AG04449 (cell line): ENCODE measurements at regions not wholly inside any gene's neighbourhood (a gene's known extent, or its start where the extent isn't known, plus 50 kb on each side); places are given as distances from the start of the nearest gene placed in this dataset.

Experiments used
- CTCF ChIA-PET: fragments of 350-600 bp; formaldehyde crosslinking; extraction: SDS; loops from one replicate; lab custom pipeline; 2021; ENCODE audit warnings: antibody characterized with exemption; lab: Yijun Ruan, JAX
- POLR2A ChIA-PET: fragments of 400-600, 350-600 bp; formaldehyde crosslinking; extraction: SDS; loops from one replicate; lab custom pipeline; 2020; ENCODE audit warnings: antibody characterized with exemption, inconsistent platforms; lab: Yijun Ruan, JAX
- DNase-seq: peaks from one replicate; pipeline ENCODE4 v3.0.0-alpha.2; 2010; ENCODE audit warnings: low read depth, low spot score
- H3K4me3 ChIP-seq: 2 replicates; pipeline ENCODE4 v1.5.1; 2011; ENCODE audit warnings: low read depth, mild to moderate bottlenecking, control low read depth, low read length
- TF ChIP-seq, protein P1 (sequence below): IDR thresholded peaks from one replicate; pipeline ENCODE4 v1.5.1; 2011; ENCODE audit warnings: mild to moderate bottlenecking, moderate library complexity, low read length, control low read depth, inconsistent platforms; ENCODE audit not compliant: insufficient read depth; ENCODE audit errors: missing control alignments

DNA sequence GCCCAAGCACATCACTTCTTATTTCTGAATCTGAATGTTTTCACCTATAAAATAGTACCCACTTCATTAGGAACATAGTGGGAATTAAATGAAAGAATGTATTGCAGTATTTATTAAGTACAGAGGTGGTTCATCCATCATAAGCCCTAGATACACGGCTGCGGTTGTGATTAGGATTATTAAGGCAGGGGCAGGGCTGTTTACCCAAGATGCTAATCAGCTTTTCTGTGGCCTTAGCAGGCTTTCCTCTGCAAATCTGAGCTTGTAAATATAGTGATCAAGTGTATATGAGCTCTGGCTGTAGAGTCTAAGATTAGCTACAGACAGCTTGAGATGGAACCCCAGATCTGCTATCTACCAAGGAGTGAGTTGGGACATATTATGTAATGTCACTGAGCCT lies 124.1 kb upstream of the ADRA1B start:
- no peak overlapping the region for H3K4me3 ChIP-seq
- POLR2A ChIA-PET: no interaction called here
- TF ChIP-seq, protein P1, sequence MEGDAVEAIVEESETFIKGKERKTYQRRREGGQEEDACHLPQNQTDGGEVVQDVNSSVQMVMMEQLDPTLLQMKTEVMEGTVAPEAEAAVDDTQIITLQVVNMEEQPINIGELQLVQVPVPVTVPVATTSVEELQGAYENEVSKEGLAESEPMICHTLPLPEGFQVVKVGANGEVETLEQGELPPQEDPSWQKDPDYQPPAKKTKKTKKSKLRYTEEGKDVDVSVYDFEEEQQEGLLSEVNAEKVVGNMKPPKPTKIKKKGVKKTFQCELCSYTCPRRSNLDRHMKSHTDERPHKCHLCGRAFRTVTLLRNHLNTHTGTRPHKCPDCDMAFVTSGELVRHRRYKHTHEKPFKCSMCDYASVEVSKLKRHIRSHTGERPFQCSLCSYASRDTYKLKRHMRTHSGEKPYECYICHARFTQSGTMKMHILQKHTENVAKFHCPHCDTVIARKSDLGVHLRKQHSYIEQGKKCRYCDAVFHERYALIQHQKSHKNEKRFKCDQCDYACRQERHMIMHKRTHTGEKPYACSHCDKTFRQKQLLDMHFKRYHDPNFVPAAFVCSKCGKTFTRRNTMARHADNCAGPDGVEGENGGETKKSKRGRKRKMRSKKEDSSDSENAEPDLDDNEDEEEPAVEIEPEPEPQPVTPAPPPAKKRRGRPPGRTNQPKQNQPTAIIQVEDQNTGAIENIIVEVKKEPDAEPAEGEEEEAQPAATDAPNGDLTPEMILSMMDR: no peak
- CTCF ChIA-PET: interaction anchor here (1.3 to 2.1 kb wide), 2 partner anchors 10 to 12 kb away, joined by 3 to 5 read pairs; no protein-coding TSS in a partner anchor
- no peak for DNase-seq

DNA sequence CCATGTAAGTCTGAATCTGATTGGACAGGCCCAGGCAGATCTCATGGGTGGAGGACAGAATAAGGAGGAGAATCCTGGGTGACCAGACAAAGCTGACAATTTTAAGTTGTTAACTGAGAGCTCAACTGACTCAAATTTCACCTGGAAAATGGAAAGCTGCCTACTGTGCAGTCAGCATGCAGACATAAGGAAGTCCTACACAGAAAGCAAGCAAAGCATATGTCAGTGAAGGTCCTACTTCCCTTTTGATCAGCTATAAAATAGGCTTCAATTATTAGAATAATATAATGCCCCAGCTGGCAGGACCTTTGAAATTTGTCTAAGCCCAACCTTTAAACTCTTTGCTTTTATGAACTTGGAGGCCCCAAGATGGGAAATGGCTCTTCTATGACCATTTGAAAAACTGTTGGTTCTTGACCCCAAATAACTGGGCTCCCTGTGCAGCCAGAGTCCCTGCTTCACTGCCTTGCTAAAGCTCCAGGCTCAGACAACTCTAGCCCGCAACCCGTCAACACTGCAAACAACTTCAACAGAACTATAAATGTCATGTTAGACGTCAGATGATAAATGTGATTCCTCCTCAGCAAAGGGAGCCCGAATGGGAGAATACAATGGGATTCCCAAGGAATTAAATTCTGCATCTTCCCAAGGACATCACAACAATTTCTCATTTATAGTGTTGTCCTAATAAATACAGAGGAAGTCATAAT lies 118.9 kb upstream of the ADRA1B start:
- TF ChIP-seq, protein P1: no peak
- CTCF ChIA-PET: no interaction called here
- POLR2A ChIA-PET: no interaction called here
- DNase-seq: no peak
- no peak overlapping the region for H3K4me3 ChIP-seq

DNA sequence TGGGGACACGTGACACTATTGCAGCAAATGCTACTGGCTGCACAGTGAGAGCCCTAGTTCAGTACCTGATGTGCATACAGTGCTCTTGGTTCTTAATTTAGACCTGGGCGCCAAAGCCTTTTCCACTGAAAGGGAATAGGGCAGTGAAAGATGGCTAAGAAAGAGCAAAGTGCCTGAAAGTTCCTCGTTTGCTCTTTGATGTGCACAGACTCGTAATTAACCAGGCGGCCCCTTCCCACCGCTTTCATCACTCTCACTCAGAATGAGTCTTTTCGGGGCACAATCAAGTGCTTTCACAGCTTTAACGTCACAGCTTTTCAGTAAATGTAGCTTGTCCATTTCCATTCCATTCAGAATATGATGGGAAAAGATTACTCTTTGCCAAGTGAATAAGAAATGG lies 116.6 kb upstream of the ADRA1B start:
- TF ChIP-seq, protein P1: no peak
- H3K4me3 ChIP-seq: no peak overlapping the region
- CTCF ChIA-PET: no interaction called here
- POLR2A ChIA-PET: no interaction called here
- DNase-seq: no peak

DNA sequence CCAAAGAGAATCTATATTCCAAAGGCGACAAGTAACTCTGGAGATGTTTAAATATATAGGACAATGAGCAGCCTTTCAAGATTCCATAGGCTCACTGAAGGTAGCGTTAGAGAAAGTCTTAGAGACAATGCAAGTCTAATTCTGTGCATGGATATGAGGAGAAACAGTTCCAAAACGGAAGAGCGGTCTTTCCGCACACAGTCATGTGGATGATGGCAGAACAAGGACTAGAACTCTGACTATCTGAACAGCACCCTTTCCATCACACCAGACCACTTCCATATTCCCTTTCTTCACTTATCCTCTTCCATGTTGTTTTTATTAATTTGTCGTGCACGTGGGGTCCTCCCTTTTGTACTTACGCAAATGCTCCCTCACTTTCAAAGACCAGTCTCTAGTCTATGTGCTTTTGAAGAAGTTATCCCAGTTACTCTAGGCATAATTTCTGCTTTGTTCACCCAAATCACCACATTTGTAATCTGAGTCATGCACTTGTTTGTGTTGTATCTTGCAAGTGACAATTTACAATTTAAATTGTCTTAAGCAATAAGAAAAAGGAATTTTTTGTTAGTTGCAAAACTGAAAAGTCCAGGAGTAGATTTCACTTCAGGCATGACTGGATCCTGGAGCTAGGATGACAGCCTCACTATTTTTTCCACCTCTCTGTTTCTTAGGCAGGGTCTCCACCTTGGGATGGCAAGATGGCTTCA lies 116.0 kb upstream of the ADRA1B start:
- POLR2A ChIA-PET: no interaction called here
- CTCF ChIA-PET: no interaction called here

DNA sequence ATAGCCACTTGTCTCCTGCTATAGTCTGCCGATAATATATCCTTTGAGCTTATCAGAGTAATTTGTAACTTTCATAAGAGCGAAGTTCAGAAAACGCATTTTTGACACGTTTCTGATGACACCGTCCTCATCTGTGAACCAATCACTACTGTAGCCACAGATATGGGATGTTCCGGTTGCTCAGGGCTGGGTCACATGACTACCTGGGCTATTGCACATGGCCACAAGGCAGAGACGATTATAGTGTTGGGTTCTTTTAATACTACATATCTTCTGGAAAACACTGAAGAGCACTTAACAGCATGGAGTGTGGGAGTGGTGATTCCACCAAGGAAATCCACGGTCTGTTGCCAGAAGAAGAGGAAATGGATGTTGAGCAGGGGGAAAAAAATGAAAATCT lies 115.0 kb upstream of the ADRA1B start:
- DNase-seq: no peak
- TF ChIP-seq, protein P1: no peak
- ChIA-PET CTCF (no interaction called here), POLR2A (no interaction called here)
- H3K4me3 ChIP-seq: no peak overlapping the region

More for the DNA sequence above, 116.0 kb upstream of the ADRA1B start:
- no peak for DNase-seq
- no peak overlapping the region for H3K4me3 ChIP-seq
- TF ChIP-seq, protein P1: no peak

DNA sequence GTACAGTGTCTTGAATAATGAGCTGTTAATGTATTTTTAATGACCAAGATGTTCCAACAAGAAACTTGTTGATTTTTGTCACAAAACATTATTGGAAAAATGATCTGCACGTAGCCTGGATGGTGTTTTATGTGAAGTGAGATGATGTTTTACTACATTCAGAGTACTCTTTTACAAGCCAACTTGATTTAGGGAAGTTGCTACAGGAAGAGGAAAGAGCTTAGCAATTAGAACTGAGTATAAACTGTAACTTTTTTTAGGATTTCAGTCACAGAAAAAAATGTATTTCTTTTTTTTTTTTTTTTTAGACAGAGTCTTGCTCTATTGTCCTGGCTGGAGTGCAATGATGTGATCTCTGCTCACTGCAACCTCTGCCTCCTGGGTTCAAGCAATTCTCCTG lies 113.6 kb upstream of the ADRA1B start:
- POLR2A ChIA-PET: no interaction called here
- no peak for DNase-seq
- H3K4me3 ChIP-seq: no peak overlapping the region
- TF ChIP-seq, protein P1: no peak
- CTCF ChIA-PET: interaction anchor here (1.2 to 1.3 kb wide), 2 partner anchors 11 to 17 kb away, joined by 3 read pairs; no protein-coding TSS in a partner anchor
